Ascending aorta (tissue), 2 donors: ENCODE measurements at regions not wholly inside any gene's neighbourhood (a gene's known extent, or its start where the extent isn't known, plus 50 kb on each side); places are given as distances from the start of the nearest gene placed in this dataset.

Experiments
- DNase-seq, 2 donors: peaks; one replicate each; pipeline ENCODE4 v3.0.0-alpha.2; 2019; ENCODE audit warnings: low spot score in 2 of 2
- H3K27ac ChIP-seq, 2 donors: fragments of 200-600 bp; sonication (generic); one replicate each; pipeline ENCODE4 v1.5.1; 2016 to 2017; ENCODE audit warnings: mild to moderate bottlenecking in 1 of 2
- H3K27me3 ChIP-seq: fragments of 200-600 bp; sonication (generic); one replicate; pipeline ENCODE4 v1.5.1; 2017
- H3K36me3 ChIP-seq, 2 donors: fragments of 200-600 bp; sonication (generic); one replicate each; pipeline ENCODE4 v1.5.1; 2016
- H3K4me1 ChIP-seq, 2 donors: fragments of 200-600 bp; sonication (generic); one replicate each; pipeline ENCODE4 v1.5.1; 2016 to 2017; ENCODE audit warnings: mild to moderate bottlenecking in 1 of 2
- H3K4me3 ChIP-seq, 2 donors: fragments of 200-600 bp; sonication (generic); one replicate each; pipeline ENCODE4 v1.5.1; 2016 to 2017; ENCODE audit warnings: mild to moderate bottlenecking in 1 of 2
- H3K9me3 ChIP-seq, 2 donors: fragments of 200-600 bp; sonication (generic); one replicate each; pipeline ENCODE4 v1.5.1; 2016
- intact Hi-C: fragments of 100-400 bp; cut with DNase I; formaldehyde crosslinking; loops from one replicate; pipeline ENCODE4 v1.15.1; 2023
- TF ChIP-seq, protein P1 (sequence below), 3 experiments: fragments of 200-600 bp in 2 of 3; fragments of 450-650 bp in 1 of 3; sonication (generic) in 2 of 3; IDR thresholded peaks; one replicate each; pipeline ENCODE4 v1.5.1; 2016 to 2019; ENCODE audit warnings: antibody characterized with exemption in 3 of 3, mild to moderate bottlenecking in 1 of 3, moderate library complexity in 1 of 3

- intact Hi-C loops, result no loop called here
- Histone ChIP-seq H3K36me3 (no peaks in the 10 kb centered on the region), H3K4me1 (no peaks in the 10 kb centered on the region), H3K9me3 (no peaks in the 10 kb centered on the region), H3K27me3 (no peaks in the 10 kb centered on the region), H3K4me3 (no peak overlapping the region), H3K27ac (no peak overlapping the region)
- DNase-seq, result no peak
- TF ChIP-seq, protein P1, sequence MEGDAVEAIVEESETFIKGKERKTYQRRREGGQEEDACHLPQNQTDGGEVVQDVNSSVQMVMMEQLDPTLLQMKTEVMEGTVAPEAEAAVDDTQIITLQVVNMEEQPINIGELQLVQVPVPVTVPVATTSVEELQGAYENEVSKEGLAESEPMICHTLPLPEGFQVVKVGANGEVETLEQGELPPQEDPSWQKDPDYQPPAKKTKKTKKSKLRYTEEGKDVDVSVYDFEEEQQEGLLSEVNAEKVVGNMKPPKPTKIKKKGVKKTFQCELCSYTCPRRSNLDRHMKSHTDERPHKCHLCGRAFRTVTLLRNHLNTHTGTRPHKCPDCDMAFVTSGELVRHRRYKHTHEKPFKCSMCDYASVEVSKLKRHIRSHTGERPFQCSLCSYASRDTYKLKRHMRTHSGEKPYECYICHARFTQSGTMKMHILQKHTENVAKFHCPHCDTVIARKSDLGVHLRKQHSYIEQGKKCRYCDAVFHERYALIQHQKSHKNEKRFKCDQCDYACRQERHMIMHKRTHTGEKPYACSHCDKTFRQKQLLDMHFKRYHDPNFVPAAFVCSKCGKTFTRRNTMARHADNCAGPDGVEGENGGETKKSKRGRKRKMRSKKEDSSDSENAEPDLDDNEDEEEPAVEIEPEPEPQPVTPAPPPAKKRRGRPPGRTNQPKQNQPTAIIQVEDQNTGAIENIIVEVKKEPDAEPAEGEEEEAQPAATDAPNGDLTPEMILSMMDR (IDR thresholded peaks at IDR 0.05), result no peak
Measured at GRCh38 chr6:50187351-50187921, 137.7 kb upstream of the DEFB112 start.

- H3K9me3 ChIP-seq, result no peaks in the 10 kb centered on the region
- no peak overlapping the region for H3K4me3 ChIP-seq
- H3K27me3 ChIP-seq, result no peaks in the 10 kb centered on the region
- no peak overlapping the region for H3K27ac ChIP-seq
- H3K4me1 ChIP-seq, result no peaks in the 10 kb centered on the region
- intact Hi-C loops, result no loop called here
- DNase-seq, result no peak
- TF ChIP-seq, protein P1 (IDR thresholded peaks at IDR 0.05), result no peak
- no peaks in the 10 kb centered on the region for H3K36me3 ChIP-seq
Measured at GRCh38 chr6:50198245-50198644, 148.5 kb upstream of the DEFB112 start.

DNA sequence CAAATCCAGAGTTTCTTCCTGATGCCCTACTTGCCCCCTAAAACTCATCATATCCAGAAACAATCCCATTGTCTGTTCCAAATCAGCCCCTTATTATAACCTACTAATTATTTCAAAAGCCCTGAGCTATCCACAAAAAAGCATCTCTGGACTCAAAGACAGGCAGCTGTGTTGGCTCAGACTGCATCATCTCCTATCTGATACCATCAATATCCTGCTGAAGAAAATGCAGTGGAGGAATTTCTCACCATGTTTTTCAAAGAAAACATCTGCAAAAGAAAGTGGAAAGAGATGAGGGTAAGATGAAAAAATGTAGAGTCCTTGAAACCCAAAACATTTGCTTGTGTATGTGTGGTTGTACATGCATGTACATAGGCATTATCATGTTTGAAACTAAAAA, 153.0 kb upstream of the DEFB112 start:
- H3K27me3 ChIP-seq, result no peaks in the 10 kb centered on the region
- intact Hi-C loops, result no loop called here
- H3K9me3 ChIP-seq, result no peaks in the 10 kb centered on the region
- DNase-seq, result no peak
- no peak overlapping the region for H3K4me3 ChIP-seq
- no peaks in the 10 kb centered on the region for H3K36me3 ChIP-seq
- H3K27ac ChIP-seq, result no peak overlapping the region
- H3K4me1 ChIP-seq, result no peaks in the 10 kb centered on the region
- TF ChIP-seq, protein P1 (IDR thresholded peaks at IDR 0.05), result no peak

- Histone ChIP-seq H3K27me3 (no peaks in the 10 kb centered on the region), H3K4me3 (no peak overlapping the region), H3K4me1 (no peaks in the 10 kb centered on the region), H3K27ac (no peak overlapping the region), H3K36me3 (no peaks in the 10 kb centered on the region), H3K9me3 (no peaks in the 10 kb centered on the region)
- DNase-seq, result no peak
- TF ChIP-seq, protein P1 (IDR thresholded peaks at IDR 0.05), result no peak
- intact Hi-C loops, result no loop called here
Measured at GRCh38 chr6:50211582-50211981, 161.9 kb upstream of the DEFB112 start.

DNA sequence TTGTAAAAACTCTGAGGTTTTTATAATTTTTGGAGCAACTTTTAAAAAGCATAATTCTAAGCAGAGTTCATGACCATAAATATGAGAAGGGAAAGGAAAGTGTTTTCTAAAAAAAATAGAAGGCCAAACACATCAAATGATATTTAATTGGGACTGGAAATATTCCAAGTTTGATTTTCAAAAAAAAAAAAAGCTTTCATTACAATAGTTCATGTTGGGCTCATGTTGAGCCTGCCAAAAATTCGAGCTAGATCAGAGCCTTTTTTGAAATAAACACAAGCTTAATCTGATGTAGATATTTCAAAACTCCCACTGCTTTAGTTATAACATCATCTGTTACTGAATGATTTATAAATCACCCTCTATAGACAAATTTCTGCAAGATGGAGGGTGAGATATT, 163.4 kb upstream of the DEFB112 start:
- no peaks in the 10 kb centered on the region for H3K9me3 ChIP-seq
- no peaks in the 10 kb centered on the region for H3K27me3 ChIP-seq
- intact Hi-C loops, result no loop called here
- no peak for DNase-seq
- no peak overlapping the region for H3K27ac ChIP-seq
- H3K4me3 ChIP-seq, result no peak overlapping the region
- TF ChIP-seq, protein P1 (IDR thresholded peaks at IDR 0.05), result no peak
- no peaks in the 10 kb centered on the region for H3K36me3 ChIP-seq
- no peaks in the 10 kb centered on the region for H3K4me1 ChIP-seq

DNA sequence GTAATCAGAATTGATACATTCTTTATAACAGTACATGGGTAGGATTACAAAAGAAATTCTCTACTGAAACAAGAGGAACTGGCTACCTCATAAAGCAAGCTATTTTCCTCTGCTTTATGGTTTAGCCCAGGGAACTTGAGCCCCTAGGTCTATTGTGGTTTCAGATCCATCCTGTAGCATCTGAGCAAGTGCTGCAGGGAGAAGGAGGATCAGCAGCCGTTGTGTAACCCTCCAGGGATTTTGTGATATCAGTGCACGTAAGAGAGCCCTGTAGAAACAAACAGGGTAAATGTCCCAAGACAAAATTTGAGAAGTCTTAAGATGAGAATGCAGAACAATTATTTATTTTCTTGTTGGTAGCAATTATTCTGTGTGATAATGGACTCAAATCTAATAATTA, 165.2 kb upstream of the DEFB112 start:
- intact Hi-C loops, result no loop called here
- DNase-seq, result no peak
- TF ChIP-seq, protein P1 (IDR thresholded peaks at IDR 0.05), result no peak
- H3K4me3 ChIP-seq, result no peak overlapping the region
- H3K9me3 ChIP-seq, result no peaks in the 10 kb centered on the region
- no peaks in the 10 kb centered on the region for H3K4me1 ChIP-seq
- H3K36me3 ChIP-seq, result no peaks in the 10 kb centered on the region
- no peak overlapping the region for H3K27ac ChIP-seq
- H3K27me3 ChIP-seq, result no peaks in the 10 kb centered on the region
